PC-9 (cell line): ENCODE measurements at regions not wholly inside any gene's neighbourhood (a gene's known extent, or its start where the extent isn't known, plus 50 kb on each side); places are given as distances from the start of the nearest gene placed in this dataset.

Experiments used
- BruUV-seq: library from RNA; stranded (reverse); fragments of 400-500 nt; replicated peaks from 2 replicates; lab custom pipeline; 2021; lab: Mats Ljungman, UMichigan
- CTCF ChIA-PET: fragments of 300-600 bp; sonication (Branson Sonifier 250); formaldehyde crosslinking; loops from one replicate; lab custom pipeline; 2022; ENCODE audit warnings: antibody characterized with exemption; lab: Charles Lee
- POLR2A ChIA-PET: fragments of 300-600 bp; sonication (Branson Sonifier 250); formaldehyde crosslinking; loops from one replicate; lab custom pipeline; 2022; ENCODE audit warnings: antibody characterized with exemption; ENCODE audit not compliant: unreplicated experiment; lab: Charles Lee
- DNase-seq, 2 experiments: peaks; one replicate each; pipeline versions ENCODE4 v3.0.0 to v3.0.0-alpha.2; 2015 to 2022; ENCODE audit warnings: mixed read lengths in 1 of 2
- H2AFZ ChIP-seq: fragments of 200-600 bp; sonication (generic); 2 replicates; pipeline ENCODE4 v1.8.1; 2017; ENCODE audit warnings: antibody characterized with exemption
- H3F3A ChIP-seq: fragments of 200-600 bp; sonication (generic); 2 replicates; pipeline ENCODE4 v1.8.1; 2017; ENCODE audit warnings: antibody characterized with exemption, mild to moderate bottlenecking, low read depth; ENCODE audit not compliant: insufficient read depth
- H3K27ac ChIP-seq: fragments of 200-600 bp; sonication (generic); 2 replicates; pipeline ENCODE4 v1.6.1; 2016; ENCODE audit warnings: mixed run types
- H3K27me3 ChIP-seq: fragments of 200-600 bp; sonication (generic); 2 replicates; pipeline ENCODE4 v1.6.1; 2016; ENCODE audit warnings: low read depth, mixed run types; ENCODE audit not compliant: insufficient read depth
- H3K36me3 ChIP-seq: fragments of 200-600 bp; sonication (generic); 2 replicates; pipeline ENCODE4 v1.6.1; 2016; ENCODE audit warnings: low read depth, mixed run types
- H3K4me1 ChIP-seq: fragments of 200-600 bp; sonication (generic); replicated peaks from 2 replicates; pipeline ENCODE4 v1.6.1; 2016; ENCODE audit warnings: mixed run types; ENCODE audit not compliant: insufficient read depth
- H3K4me2 ChIP-seq: fragments of 200-600 bp; sonication (generic); 2 replicates; pipeline ENCODE4 v1.6.1; 2017; ENCODE audit warnings: mixed run types
- H3K4me3 ChIP-seq: fragments of 200-600 bp; sonication (generic); 2 replicates; pipeline ENCODE4 v1.6.1; 2016; ENCODE audit warnings: mixed run types
- H3K79me2 ChIP-seq: fragments of 200-600 bp; sonication (generic); 2 replicates; pipeline ENCODE4 v1.6.1; 2017; ENCODE audit warnings: low read depth, mixed run types
- H3K9me2 ChIP-seq: fragments of 200-600 bp; sonication (generic); 2 replicates; pipeline ENCODE4 v1.8.1; 2017; ENCODE audit warnings: mild to moderate bottlenecking; ENCODE audit not compliant: insufficient read depth
- H3K9me3 ChIP-seq: fragments of 200-600 bp; sonication (generic); 2 replicates; pipeline ENCODE4 v1.8.1; 2016; ENCODE audit warnings: low read depth; ENCODE audit not compliant: insufficient read depth
- H4K20me1 ChIP-seq: fragments of 200-600 bp; sonication (generic); 2 replicates; pipeline ENCODE4 v1.8.1; 2017; ENCODE audit not compliant: insufficient read depth
- EZH2 ChIP-seq: fragments of 200-600 bp; sonication (generic); IDR thresholded peaks from 2 replicates; pipeline ENCODE4 v1.8.0; 2017; ENCODE audit warnings: antibody characterized with exemption, low read depth
- intact Hi-C: fragments of 100-400 bp; cut with micrococcal nuclease; formaldehyde crosslinking; loops from one replicate; pipeline ENCODE4 v1.10.0; 2022; ENCODE audit not compliant: unreplicated experiment
- TF ChIP-seq, protein P1 (sequence below): fragments of 200-600 bp; sonication (generic); conservative IDR thresholded peaks from 2 replicates; pipeline ENCODE4 v1.6.1; 2017; ENCODE audit warnings: mixed run types, antibody characterized with exemption, mild to moderate bottlenecking, moderate library complexity

DNA sequence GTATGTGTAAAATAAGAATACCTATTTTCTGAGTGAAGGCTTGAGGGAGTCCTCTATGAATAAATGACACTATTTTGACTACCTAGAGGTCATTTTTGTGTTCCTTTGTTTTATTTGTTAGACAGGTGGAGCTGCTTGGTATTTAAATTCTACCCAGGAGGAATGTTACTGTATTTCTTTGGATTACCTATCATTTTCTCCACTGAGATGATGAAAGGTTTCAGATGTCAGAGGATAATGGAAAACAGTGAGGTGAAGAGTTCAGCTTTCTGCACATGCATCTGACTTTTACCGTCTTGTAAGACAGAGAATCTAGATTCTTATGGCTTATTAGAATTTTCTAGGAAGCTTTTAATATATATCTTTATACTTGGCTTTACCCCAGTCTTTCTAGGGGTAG, 689.8 kb upstream of the NXPH2 start:
- CTCF ChIA-PET, result no interaction called here

DNA sequence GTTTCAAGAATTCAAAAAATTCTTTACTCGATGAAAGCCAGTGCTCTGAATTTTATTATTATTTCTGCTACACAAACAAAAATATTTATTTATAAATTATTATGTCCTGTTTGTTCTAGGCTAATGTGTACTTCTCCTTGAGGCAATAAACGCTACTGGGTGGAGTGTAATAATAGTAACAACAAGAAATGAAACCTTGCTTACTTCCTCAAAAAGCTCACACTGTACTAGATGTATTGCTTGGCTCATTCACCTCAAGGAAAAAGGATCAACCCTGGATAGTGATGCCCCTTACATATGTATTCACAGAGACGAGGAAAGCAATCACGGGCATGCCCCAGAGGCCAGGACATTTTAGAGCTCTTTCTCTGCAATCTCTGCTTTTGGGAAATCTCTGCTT, 685.6 kb upstream of the NXPH2 start:
- BruUV-seq, result no TSS peak
- H3K4me2 ChIP-seq, result no peak overlapping the region
- no peaks in the 10 kb centered on the region for H3K79me2 ChIP-seq
- H3K4me3 ChIP-seq, result no peak overlapping the region
- TF ChIP-seq, protein P1, sequence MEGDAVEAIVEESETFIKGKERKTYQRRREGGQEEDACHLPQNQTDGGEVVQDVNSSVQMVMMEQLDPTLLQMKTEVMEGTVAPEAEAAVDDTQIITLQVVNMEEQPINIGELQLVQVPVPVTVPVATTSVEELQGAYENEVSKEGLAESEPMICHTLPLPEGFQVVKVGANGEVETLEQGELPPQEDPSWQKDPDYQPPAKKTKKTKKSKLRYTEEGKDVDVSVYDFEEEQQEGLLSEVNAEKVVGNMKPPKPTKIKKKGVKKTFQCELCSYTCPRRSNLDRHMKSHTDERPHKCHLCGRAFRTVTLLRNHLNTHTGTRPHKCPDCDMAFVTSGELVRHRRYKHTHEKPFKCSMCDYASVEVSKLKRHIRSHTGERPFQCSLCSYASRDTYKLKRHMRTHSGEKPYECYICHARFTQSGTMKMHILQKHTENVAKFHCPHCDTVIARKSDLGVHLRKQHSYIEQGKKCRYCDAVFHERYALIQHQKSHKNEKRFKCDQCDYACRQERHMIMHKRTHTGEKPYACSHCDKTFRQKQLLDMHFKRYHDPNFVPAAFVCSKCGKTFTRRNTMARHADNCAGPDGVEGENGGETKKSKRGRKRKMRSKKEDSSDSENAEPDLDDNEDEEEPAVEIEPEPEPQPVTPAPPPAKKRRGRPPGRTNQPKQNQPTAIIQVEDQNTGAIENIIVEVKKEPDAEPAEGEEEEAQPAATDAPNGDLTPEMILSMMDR, result no peak
- no peak for TF ChIP-seq EZH2
- intact Hi-C loops, result no loop called here
- no peak overlapping the region for H2AFZ ChIP-seq
- no peak overlapping the region for H3K27ac ChIP-seq
- H3K9me3 ChIP-seq, result no peaks in the 10 kb centered on the region
- H3K9me2 ChIP-seq, result no peaks in the 10 kb centered on the region
- DNase-seq, result no peak
- no peaks in the 10 kb centered on the region for H3F3A ChIP-seq
- no peaks in the 10 kb centered on the region for H4K20me1 ChIP-seq
- no peaks in the 10 kb centered on the region for H3K4me1 ChIP-seq
- no peaks in the 10 kb centered on the region for H3K27me3 ChIP-seq
- ChIA-PET POLR2A (no interaction called here), CTCF (no interaction called here)
- no peaks in the 10 kb centered on the region for H3K36me3 ChIP-seq

More for the DNA sequence above, 689.8 kb upstream of the NXPH2 start:
- H3K4me3 ChIP-seq, result no peak overlapping the region
- H3F3A ChIP-seq, result no peaks in the 10 kb centered on the region
- no peaks in the 10 kb centered on the region for H3K79me2 ChIP-seq
- H2AFZ ChIP-seq, result no peak overlapping the region
- no peaks in the 10 kb centered on the region for H4K20me1 ChIP-seq
- no peak for DNase-seq
- H3K9me3 ChIP-seq, result no peaks in the 10 kb centered on the region
- BruUV-seq, result no TSS peak
- no peaks in the 10 kb centered on the region for H3K27me3 ChIP-seq
- H3K36me3 ChIP-seq, result no peaks in the 10 kb centered on the region
- POLR2A ChIA-PET, result no interaction called here
- H3K27ac ChIP-seq, result no peak overlapping the region
- TF ChIP-seq EZH2, result no peak
- TF ChIP-seq, protein P1, result no peak
- intact Hi-C loops, result no loop called here
- H3K9me2 ChIP-seq, result no peaks in the 10 kb centered on the region
- H3K4me2 ChIP-seq, result no peak overlapping the region
- H3K4me1 ChIP-seq, result no peaks in the 10 kb centered on the region

DNA sequence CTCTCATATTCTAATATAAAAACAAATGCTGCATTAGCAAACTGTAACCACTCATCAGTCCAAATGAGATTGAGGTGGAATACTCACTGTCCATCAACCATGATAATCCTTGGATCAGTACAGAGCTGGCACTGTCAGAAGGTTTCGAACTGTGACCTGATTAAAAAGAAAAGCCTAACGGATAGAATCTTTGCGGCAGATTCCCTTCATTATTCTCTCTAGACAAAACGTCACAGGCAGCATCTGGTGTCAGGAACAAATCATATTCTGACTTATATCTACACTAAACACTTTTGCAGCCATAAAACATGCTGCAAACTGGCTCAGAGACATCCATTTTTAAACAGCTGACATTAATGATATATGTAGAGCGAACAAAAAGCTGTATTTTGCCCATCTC, 677.7 kb upstream of the NXPH2 start:
- ChIA-PET CTCF (no interaction called here), POLR2A (no interaction called here)
- TF ChIP-seq EZH2, result no peak
- TF ChIP-seq, protein P1, result no peak
- no peak overlapping the region for H3K27ac ChIP-seq
- no peak overlapping the region for H2AFZ ChIP-seq
- no peaks in the 10 kb centered on the region for H3F3A ChIP-seq
- no peak overlapping the region for H3K4me3 ChIP-seq
- no peaks in the 10 kb centered on the region for H3K9me3 ChIP-seq
- no peaks in the 10 kb centered on the region for H3K36me3 ChIP-seq
- H3K27me3 ChIP-seq, result no peaks in the 10 kb centered on the region
- intact Hi-C loops, result no loop called here
- no TSS peak for BruUV-seq
- H3K79me2 ChIP-seq, result no peaks in the 10 kb centered on the region
- no peak overlapping the region for H3K4me2 ChIP-seq
- no peak for DNase-seq
- no peaks in the 10 kb centered on the region for H3K9me2 ChIP-seq
- H4K20me1 ChIP-seq, result no peaks in the 10 kb centered on the region
- H3K4me1 ChIP-seq, result no peaks in the 10 kb centered on the region
